A673 (cell line): ENCODE measurements at regions not wholly inside any gene's neighbourhood (a gene's known extent, or its start where the extent isn't known, plus 50 kb on each side); places are given as distances from the start of the nearest gene placed in this dataset.

Experiments
- CTCF ChIP-seq: fragments of 300-800, 200-600 bp; sonication (generic); conservative IDR thresholded peaks from 2 replicates; pipeline ENCODE4 v1.5.1; 2017; ENCODE audit warnings: low read depth, mild to moderate bottlenecking, antibody characterized with exemption, low read length, moderate library complexity, mixed read lengths
- EZH2 ChIP-seq: fragments of 200-600 bp; sonication (generic); IDR thresholded peaks from 2 replicates; pipeline ENCODE4 v1.6.1; 2017; ENCODE audit warnings: borderline replicate concordance, low read depth, mild to moderate bottlenecking, mixed read lengths, antibody characterized with exemption, low read length; ENCODE audit not compliant: poor library complexity, severe bottlenecking

GRCh38 chr6:100962466-100962865 is 81.3 kb upstream of the ASCC3 start:
- TF ChIP-seq EZH2 (no peak), CTCF (no peak)
